ENCODE measurements at regions not wholly inside any gene's neighbourhood (a gene's known extent, or its start where the extent isn't known, plus 50 kb on each side); places are given as distances from the start of the nearest gene placed in this dataset.

DNA sequence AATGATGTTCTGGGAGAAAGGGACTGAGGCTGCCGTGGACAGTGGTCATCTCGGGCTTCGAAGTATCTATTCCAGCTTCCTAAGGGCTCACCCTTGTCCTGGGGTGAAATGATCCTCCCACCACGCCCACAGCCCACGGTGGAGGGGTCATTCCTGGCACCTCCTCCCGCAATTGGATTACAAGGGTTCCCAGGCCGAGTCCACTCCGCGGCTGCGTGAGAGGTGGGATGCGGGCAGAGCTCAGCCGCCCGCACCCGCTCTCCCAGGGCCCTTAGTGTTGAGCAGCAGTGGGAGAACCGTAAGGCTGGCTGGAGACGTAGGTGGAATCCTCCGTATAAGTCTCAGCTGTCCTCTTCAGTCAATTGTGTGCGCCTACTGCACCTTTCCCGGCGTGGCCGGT, 273.3 kb upstream of the ADAMTS16 start:
- no peak overlapping the region for H3K27ac Mint-ChIP-seq
- H3K4me3 Mint-ChIP-seq: no peak overlapping the region
- intact Hi-C loops (cut with micrococcal nuclease): loop anchor here (10.0 kb wide), 1 partner anchor 548 kb away; no protein-coding TSS in a partner anchor
- H3K36me3 Mint-ChIP-seq (ENCODE audit: low read depth): no peaks in the 10 kb centered on the region
- no peaks in the 10 kb centered on the region for H3K27me3 Mint-ChIP-seq
- H3K4me1 Mint-ChIP-seq (ENCODE audit: low read depth): no peaks in the 10 kb centered on the region
- peaks cover 10% of the 10 kb centered on the region for H3K9me3 Mint-ChIP-seq

DNA sequence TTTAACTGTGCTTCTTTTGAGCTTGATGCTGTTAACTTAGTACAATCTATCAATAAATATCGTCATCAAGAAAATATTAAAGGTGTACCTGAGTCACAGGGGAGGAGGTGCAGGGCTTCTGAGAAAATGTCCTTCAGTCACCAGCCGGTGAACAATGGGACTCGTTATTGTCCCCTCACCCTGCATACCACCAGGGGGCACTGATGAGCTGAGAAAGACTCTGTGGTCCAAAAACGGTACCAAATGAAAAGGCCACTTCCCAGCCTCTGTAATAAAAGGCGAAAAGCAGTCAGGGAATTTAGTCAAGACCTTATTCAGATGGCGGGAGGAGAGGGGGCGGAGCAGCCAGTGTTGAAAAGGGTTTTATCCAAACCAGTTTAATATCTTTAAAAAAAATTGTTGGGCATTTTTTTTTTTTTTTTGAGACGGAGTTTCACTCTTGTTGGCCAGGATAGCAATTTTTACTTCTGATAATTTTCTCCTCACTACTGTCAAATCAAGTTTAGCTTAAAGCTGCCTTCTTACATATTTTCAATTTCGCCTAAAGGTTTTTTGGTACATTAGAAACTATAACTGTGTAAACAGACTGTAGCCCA, 271.9 kb upstream of the ADAMTS16 start:
- no peaks in the 10 kb centered on the region for H3K27me3 Mint-ChIP-seq
- peaks cover 10% of the 10 kb centered on the region for H3K9me3 Mint-ChIP-seq
- H3K36me3 Mint-ChIP-seq (ENCODE audit: low read depth): no peaks in the 10 kb centered on the region
- H3K4me3 Mint-ChIP-seq: no peak overlapping the region
- no peak overlapping the region for H3K27ac Mint-ChIP-seq
- intact Hi-C loops (cut with micrococcal nuclease): loop anchor here (10.0 kb wide), 1 partner anchor 547 kb away; no protein-coding TSS in a partner anchor
- H3K4me1 Mint-ChIP-seq (ENCODE audit: low read depth): no peaks in the 10 kb centered on the region

DNA sequence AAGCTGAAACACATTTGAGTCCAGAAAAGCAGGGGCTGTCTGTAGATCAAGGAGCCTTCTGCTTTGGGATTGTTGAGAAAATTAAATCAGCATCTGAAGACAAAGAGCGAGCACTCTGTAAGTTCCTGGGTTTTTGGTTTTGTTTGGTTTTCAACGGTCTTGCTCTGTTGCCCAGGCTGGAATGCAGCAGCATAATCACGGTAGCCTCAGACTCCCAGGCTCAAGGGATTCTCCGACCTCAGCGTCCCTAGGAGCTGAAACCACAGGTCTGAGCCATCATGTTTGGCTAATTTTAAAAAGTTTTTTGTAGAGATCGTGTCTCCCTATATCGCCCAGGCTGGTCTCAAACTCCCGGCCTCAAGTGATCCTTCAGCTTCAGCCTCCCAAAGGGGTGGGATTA, 266.5 kb upstream of the ADAMTS16 start:
- Mint-ChIP-seq H3K36me3 (ENCODE audit: low read depth) (no peaks in the 10 kb centered on the region), H3K9me3 (no peaks in the 10 kb centered on the region), H3K27ac (no peak overlapping the region), H3K27me3 (no peaks in the 10 kb centered on the region), H3K4me1 (ENCODE audit: low read depth) (no peaks in the 10 kb centered on the region), H3K4me3 (no peak overlapping the region)
- intact Hi-C loops (cut with micrococcal nuclease): no loop called here

DNA sequence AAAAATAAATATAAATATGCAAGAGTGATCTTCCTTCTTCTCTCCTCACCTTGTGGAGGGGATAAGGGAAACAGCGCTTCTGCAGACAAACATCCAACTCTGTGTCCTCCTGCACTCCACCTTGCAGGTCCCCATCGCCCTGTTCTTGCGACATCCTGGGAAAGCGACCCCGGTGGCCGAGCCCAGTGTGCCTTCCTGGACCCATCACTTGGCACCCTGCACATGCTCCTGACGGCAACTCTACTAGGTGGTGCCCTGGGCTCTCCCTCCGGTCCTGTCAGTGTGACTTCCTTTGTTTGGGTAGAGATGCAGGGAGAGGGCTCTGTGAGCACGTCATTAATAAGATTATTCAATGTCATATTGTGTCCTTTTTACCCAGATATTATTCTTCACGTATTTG, 266.0 kb upstream of the ADAMTS16 start:
- no peaks in the 10 kb centered on the region for H3K27me3 Mint-ChIP-seq
- no peak overlapping the region for H3K27ac Mint-ChIP-seq
- no peaks in the 10 kb centered on the region for H3K4me1 Mint-ChIP-seq (ENCODE audit: low read depth)
- no peaks in the 10 kb centered on the region for H3K9me3 Mint-ChIP-seq
- intact Hi-C loops (cut with micrococcal nuclease): no loop called here
- H3K4me3 Mint-ChIP-seq: no peak overlapping the region
- H3K36me3 Mint-ChIP-seq (ENCODE audit: low read depth): no peaks in the 10 kb centered on the region

DNA sequence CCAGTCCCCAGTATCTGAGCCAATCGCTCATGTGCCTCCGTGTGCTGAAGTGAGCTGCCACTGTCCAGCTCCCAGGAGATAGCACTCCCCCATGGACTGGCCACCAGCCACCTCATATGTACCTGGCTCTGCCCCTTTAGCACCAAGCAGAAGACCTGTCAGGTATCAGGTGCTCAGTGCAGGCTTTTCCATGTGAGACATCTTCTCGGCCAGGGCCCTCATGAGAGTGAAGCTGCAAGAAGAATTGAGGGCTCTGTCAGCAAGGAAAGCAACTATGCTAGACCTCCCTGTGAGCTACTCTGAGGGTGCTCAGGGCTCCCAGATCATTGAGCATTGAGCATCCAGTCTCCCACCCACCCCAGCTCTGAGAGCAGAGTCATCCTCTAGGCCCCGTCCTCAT, 264.2 kb upstream of the ADAMTS16 start:
- no peaks in the 10 kb centered on the region for H3K27me3 Mint-ChIP-seq
- intact Hi-C loops (cut with micrococcal nuclease): no loop called here
- no peaks in the 10 kb centered on the region for H3K36me3 Mint-ChIP-seq (ENCODE audit: low read depth)
- H3K27ac Mint-ChIP-seq: no peak overlapping the region
- no peaks in the 10 kb centered on the region for H3K4me1 Mint-ChIP-seq (ENCODE audit: low read depth)
- H3K9me3 Mint-ChIP-seq: no peaks in the 10 kb centered on the region
- H3K4me3 Mint-ChIP-seq: no peak overlapping the region

DNA sequence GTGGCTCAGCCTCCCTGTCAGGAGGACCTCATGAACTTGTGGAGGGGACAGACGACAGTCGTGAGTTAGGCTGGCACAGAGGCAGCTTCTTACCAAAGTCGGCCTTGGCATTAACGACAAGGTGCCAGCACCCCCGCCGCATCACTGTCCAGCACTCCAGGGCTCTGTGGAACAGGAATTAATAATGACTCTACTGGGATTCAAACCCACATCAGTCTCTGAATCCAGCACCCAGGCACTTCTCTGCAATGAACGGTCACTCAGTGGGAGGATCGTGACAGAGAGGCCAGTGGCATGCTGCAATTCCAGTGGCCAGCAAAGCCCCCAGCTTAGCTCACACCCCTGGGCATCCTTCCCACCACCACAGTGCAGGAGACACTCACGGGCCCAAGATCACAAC, 263.3 kb upstream of the ADAMTS16 start:
- Mint-ChIP-seq H3K27me3 (no peaks in the 10 kb centered on the region), H3K4me1 (ENCODE audit: low read depth) (no peaks in the 10 kb centered on the region), H3K4me3 (no peak overlapping the region), H3K27ac (no peak overlapping the region), H3K36me3 (ENCODE audit: low read depth) (no peaks in the 10 kb centered on the region), H3K9me3 (no peaks in the 10 kb centered on the region)
- intact Hi-C loops (cut with micrococcal nuclease): no loop called here

DNA sequence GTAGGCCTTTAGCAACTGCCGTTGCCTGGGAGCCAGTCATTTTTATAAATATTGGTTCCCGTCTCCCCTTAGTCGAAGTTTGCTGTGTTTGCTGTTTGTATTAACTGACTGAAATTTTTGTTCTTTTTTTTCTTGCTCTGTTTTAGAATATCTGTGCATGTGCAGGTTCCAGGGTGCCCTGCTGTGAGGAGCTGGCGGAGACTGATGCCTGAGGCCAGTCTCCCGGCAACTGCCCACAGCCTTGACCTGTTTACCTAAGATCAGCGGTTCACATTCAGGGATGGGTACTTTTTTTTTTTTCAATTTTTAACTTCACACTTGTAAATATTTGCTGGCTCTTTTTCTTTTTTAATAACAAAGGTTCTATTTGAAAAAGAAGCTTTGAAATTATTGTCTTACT, 262.6 kb upstream of the ADAMTS16 start:
- no peak overlapping the region for H3K4me3 Mint-ChIP-seq
- intact Hi-C loops (cut with micrococcal nuclease): no loop called here
- no peaks in the 10 kb centered on the region for H3K4me1 Mint-ChIP-seq (ENCODE audit: low read depth)
- H3K27ac Mint-ChIP-seq: no peak overlapping the region
- H3K27me3 Mint-ChIP-seq: no peaks in the 10 kb centered on the region
- H3K36me3 Mint-ChIP-seq (ENCODE audit: low read depth): no peaks in the 10 kb centered on the region
- H3K9me3 Mint-ChIP-seq: no peaks in the 10 kb centered on the region

DNA sequence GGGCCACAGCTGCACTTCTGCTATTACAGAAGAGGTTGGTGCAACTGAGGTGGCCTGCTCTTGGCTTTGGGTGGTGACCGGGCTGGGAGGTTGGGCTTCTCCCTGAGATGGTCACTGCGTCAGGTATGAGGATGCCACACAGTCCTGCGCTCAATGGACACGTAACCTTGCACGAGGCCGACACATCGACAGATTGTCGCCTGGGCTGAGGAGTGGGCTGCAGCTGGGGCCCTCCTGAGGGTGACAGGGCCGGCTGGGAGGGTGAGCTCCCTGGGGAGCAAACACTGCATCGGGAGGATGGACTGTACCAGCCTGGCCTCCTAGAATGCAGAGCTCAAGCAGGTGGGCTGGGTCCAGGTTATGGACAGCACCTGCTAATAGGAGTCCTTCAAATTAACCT, 261.1 kb upstream of the ADAMTS16 start:
- H3K27ac Mint-ChIP-seq: no peak overlapping the region
- intact Hi-C loops (cut with micrococcal nuclease): no loop called here
- H3K4me1 Mint-ChIP-seq (ENCODE audit: low read depth): no peaks in the 10 kb centered on the region
- no peaks in the 10 kb centered on the region for H3K9me3 Mint-ChIP-seq
- H3K4me3 Mint-ChIP-seq: no peak overlapping the region
- H3K36me3 Mint-ChIP-seq (ENCODE audit: low read depth): no peaks in the 10 kb centered on the region
- H3K27me3 Mint-ChIP-seq: no peaks in the 10 kb centered on the region

DNA sequence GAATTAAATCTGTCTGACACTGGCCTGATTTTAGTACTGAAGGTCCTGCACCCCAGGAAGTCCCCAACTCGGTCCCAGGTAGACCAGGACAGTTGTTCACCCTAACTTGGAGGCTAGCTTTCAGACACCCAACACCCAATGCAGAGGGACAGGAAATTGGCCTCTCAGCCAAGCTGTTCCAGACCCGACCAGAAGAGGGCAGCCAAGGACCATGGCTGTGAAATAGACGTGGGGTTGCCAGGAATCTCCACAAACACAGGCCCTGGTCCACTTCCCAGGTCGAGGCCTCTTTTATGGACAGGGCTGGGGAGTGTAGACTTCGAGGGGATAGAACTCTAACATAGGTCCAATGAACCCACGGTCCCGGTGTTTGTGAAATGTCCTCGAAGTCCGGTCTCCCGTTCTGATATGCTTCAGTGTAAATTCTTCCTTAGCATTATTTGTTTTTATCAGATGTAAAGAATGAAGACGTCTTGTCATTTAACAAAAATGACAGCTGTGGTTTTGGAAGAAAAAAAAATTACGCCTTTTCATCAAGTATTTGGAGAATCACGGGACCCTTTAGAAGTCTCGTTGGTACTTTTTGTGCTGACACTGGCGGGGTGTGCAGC, 260.3 kb upstream of the ADAMTS16 start:
- H3K27me3 Mint-ChIP-seq: no peaks in the 10 kb centered on the region
- H3K4me1 Mint-ChIP-seq (ENCODE audit: low read depth): no peaks in the 10 kb centered on the region
- H3K36me3 Mint-ChIP-seq (ENCODE audit: low read depth): no peaks in the 10 kb centered on the region
- no peak overlapping the region for H3K4me3 Mint-ChIP-seq
- H3K9me3 Mint-ChIP-seq: no peaks in the 10 kb centered on the region
- no peak overlapping the region for H3K27ac Mint-ChIP-seq
- intact Hi-C loops (cut with micrococcal nuclease): no loop called here

DNA sequence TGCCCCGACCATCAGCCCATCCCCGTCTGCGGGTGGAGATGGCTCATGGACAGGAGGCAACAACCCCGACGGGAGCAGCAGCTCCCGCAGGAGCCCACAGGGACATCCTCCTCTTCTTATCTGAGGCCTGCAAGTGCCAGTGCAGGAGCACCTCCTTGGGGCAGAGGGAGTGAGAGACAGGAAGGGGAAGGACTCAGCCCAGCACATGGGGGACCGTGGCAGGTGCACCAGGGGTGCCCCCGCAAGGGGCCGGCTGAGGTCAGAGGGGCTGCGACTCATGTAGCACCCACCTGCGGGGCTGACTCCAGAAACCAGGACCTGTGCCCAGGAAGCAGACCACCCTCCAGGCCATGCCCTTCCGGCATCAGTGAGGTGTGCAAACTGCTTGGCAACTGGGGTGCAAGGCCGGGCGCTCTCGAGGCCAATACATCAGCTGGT, 259.8 kb upstream of the ADAMTS16 start:
- Mint-ChIP-seq H3K36me3 (ENCODE audit: low read depth) (no peaks in the 10 kb centered on the region), H3K27ac (no peak overlapping the region), H3K9me3 (no peaks in the 10 kb centered on the region), H3K4me3 (no peak overlapping the region), H3K27me3 (no peaks in the 10 kb centered on the region), H3K4me1 (ENCODE audit: low read depth) (no peaks in the 10 kb centered on the region)
- intact Hi-C loops (cut with micrococcal nuclease): no loop called here

DNA sequence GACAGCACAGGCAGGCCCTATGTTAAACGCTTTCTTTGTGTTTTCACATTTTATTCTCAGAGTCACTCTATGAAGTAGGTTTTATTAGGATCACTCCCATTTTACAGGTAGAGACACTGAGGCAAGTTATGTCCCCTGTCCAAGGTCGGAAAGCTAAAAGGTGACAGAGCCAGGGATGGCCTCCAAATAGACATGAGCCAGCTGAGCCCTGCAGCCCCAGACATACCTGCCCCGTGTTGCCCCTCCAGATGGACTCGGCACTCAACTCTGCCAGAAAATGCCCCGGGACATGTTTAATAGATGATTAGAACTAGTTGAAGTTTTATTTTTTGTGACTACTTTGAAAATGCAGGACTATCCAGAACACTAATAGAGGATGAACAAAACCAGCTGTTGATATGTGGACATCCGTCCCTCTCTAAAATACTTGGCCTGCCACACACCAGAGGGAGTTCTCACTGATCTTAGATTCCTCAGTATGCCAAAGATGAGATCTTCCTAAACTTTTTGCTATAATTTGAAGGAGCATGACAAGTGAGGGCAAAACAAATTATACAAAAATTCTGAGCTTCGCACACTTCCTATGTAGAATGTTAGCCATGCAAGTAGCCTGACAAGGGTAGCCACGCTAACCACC, 258.6 kb upstream of the ADAMTS16 start:
- Mint-ChIP-seq H3K4me1 (ENCODE audit: low read depth) (no peaks in the 10 kb centered on the region), H3K4me3 (no peak overlapping the region), H3K9me3 (no peaks in the 10 kb centered on the region), H3K27ac (no peak overlapping the region), H3K27me3 (no peaks in the 10 kb centered on the region), H3K36me3 (ENCODE audit: low read depth) (no peaks in the 10 kb centered on the region)
- intact Hi-C loops (cut with micrococcal nuclease): no loop called here

DNA sequence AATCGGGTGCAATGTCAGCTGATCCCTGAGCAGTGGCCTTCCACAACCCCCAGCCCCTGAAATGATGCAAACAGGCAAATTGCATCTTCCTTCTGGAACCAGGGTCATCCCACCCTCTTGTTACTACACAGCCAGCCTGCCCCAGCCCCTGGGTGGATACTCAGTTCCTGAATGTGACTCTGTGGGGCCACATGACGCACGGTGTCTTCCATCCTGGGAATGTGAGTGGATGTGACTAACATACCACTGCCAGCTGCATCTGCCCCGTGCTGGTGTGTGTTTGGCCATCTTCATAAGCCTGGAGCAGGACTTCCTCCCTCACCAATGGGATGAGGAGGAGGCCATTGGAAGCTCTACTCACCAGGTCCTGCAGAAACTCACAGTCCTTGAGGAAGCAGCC, 257.9 kb upstream of the ADAMTS16 start:
- Mint-ChIP-seq H3K4me1 (ENCODE audit: low read depth) (no peaks in the 10 kb centered on the region), H3K27me3 (no peaks in the 10 kb centered on the region), H3K4me3 (no peak overlapping the region), H3K27ac (no peak overlapping the region), H3K36me3 (ENCODE audit: low read depth) (no peaks in the 10 kb centered on the region), H3K9me3 (no peaks in the 10 kb centered on the region)
- intact Hi-C loops (cut with micrococcal nuclease): no loop called here

DNA sequence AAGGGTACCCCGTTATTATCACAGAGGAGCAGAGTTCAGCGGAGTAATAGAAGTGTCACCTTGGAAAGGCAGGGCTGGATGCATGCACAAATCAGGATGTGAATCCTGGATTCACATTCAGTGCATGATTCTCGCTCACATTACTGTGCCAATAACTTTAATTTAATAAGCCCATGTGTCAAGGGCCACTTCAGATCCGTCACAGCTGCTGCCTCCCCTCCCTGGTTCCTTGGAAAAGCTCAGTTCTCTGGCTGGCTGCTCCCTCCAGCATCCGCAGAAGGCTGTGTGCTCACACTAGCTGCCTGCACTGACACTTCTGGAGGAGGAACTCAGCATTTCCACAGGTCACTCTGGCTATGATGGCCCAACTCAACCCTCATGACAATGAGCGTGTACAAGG, 256.8 kb upstream of the ADAMTS16 start:
- Mint-ChIP-seq H3K4me1 (ENCODE audit: low read depth) (no peaks in the 10 kb centered on the region), H3K36me3 (ENCODE audit: low read depth) (no peaks in the 10 kb centered on the region), H3K4me3 (no peak overlapping the region), H3K27me3 (no peaks in the 10 kb centered on the region), H3K9me3 (no peaks in the 10 kb centered on the region), H3K27ac (no peak overlapping the region)
- intact Hi-C loops (cut with micrococcal nuclease): no loop called here

DNA sequence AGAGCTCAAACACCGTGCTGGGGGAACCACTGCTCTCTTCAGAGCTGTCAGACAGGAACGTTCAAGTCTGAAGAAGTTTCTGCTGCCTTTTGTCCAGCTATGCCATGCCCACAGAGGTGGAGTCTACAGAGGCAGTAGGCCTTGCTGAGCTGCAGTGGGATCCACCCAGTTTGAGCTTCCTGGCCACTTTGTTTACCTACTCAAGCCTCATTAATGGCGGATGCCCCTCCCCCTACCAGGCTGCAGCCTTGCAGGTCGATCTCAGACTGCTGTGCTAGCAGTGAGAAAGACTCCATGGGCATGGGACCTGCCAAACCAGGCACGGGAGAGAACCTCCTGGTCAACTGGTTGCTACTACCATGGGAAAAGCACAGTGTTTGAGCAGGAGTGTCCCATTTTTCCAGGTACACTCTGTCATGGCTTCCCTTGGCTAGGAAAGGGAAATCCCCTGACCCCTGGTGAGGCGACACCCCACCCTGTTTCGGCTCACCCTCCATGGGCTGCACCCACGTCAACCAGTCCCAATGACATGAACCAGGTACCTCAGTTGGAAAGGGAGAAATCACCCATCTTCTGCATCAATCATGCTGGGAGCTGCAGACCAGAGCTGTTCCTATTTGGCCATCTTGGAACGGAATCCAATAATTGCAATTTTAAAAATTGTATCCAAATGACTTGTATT, 246.9 kb upstream of the ADAMTS16 start:
- no peaks in the 10 kb centered on the region for H3K36me3 Mint-ChIP-seq (ENCODE audit: low read depth)
- H3K4me1 Mint-ChIP-seq (ENCODE audit: low read depth): no peaks in the 10 kb centered on the region
- no peak overlapping the region for H3K27ac Mint-ChIP-seq
- H3K27me3 Mint-ChIP-seq: no peaks in the 10 kb centered on the region
- no peak overlapping the region for H3K4me3 Mint-ChIP-seq
- intact Hi-C loops (cut with micrococcal nuclease): no loop called here
- H3K9me3 Mint-ChIP-seq: no peaks in the 10 kb centered on the region
